Transverse colon (tissue), 4 donors: ENCODE measurements at regions not wholly inside any gene's neighbourhood (a gene's known extent, or its start where the extent isn't known, plus 50 kb on each side); places are given as distances from the start of the nearest gene placed in this dataset.

Experiments
- CTCF ChIP-seq, 5 experiments: fragments of 200-600 bp in 3 of 5; fragments of 450-650 bp in 2 of 5; sonication (generic) in 3 of 5; IDR thresholded peaks; 1 replicate in 2 of 5; 2 replicates in 3 of 5; pipeline ENCODE4 v1.5.1; 2016 to 2017; ENCODE audit warnings: antibody characterized with exemption in 5 of 5, inconsistent platforms in 3 of 5, mild to moderate bottlenecking in 2 of 5, moderate library complexity in 1 of 5
- EP300 ChIP-seq: sonication (generic); formaldehyde crosslinking; IDR thresholded peaks from one replicate; pipeline ENCODE4 v1.6.1; 2017; ENCODE audit warnings: antibody characterized with exemption, low read depth
- POLR2AphosphoS5 ChIP-seq, 3 donors: sonication (generic); formaldehyde crosslinking; IDR thresholded peaks; one replicate each; pipeline ENCODE4 v1.6.1; 2016; ENCODE audit warnings: antibody characterized with exemption in 3 of 3

- TF ChIP-seq CTCF (IDR thresholded peaks at IDR 0.05) (no peak), EP300 (no peak), POLR2AphosphoS5 (IDR thresholded peaks at IDR 0.05) (no peak)
These were observed 177.8 kb upstream of the PMFBP1 start for GRCh38 chr16:72349719-72350118.
